Stimulated activated CD4-positive, alpha-beta T cell treated with anti-CD3 and anti-CD28 coated beads, Interleukin-2, amount 100 ng/mL, for 24 hours (primary cell): ENCODE measurements at regions not wholly inside any gene's neighbourhood (a gene's known extent, or its start where the extent isn't known, plus 50 kb on each side); places are given as distances from the start of the nearest gene placed in this dataset.
"Not testable (repeated sequence)": the region's sequence is repeated elsewhere in the genome, so short reads cannot be mapped to it uniquely, and the experiment has no call there.

ENCODE experiments used
- DNase-seq, 2 donors: peaks; one replicate each; pipeline ENCODE4 v3.0.0-alpha.2; 2020

GRCh38 chr4:31411565-31411964, 691.4 kb downstream of the PCDH7 start:
- DNase-seq, result no peak

- DNase-seq, result no peak
Observed at GRCh38 chr4:31415629-31416028, 695.5 kb downstream of the PCDH7 start.

DNA sequence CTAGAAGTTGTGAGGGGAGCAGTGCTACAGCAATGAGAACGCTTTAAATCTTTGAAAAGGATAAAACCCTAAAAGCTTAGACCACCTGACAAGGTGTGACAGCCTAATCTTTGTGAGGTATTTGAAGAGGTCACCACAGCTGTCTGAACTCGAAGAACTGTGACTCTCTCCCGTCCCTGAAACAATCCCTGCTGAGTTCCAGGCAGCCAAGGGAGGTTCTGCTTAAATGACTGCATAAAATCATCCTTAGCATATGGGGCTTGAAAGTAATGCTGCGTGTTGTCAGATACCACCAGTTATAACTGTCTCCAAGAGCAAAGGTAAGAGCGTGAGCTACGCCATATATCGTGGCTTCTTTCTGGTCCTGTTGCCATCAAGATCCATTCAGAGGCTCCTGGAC, 696.3 kb downstream of the PCDH7 start:
- no peak for DNase-seq

DNA sequence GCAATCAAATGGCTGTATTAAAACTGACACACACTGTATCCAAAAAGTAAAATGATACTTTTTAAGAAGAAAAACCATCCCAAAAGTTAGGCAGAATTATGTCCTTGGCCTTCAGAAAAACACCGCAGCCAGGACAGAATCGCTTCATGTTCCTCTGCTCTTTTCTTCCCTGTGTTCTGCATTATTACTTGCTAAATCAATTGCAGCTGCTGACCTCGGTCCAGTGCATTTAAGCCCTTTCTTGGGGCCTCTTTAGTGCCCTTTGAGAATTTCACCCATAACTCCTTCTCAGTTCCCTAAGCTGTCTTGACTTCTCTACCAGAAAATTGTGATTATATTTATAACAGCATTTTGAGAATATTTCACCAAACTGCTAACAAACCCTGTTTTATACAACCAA, 696.9 kb downstream of the PCDH7 start:
- DNase-seq, result no peak

- DNase-seq, result no peak
Observed at GRCh38 chr4:31422006-31422405, 701.8 kb downstream of the PCDH7 start.

DNA sequence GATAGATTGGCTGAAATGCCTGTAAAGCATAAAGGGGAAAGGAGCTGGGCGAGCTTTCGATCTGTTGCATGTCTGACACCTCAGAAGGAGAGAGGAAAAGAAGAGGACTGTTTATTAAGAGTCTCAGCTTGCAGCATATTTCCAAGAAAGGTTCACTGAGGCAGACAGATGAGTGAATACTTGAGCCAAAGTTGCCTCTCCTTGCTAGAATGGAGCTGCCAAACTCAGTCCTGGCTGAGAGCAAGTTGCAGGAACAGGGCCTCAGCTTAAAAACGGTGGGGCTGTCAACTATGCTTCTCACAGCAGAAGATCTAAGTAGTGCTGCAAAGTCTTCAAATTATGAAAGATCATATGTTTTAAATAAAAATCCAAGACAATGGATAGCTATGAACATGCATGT, 707.5 kb downstream of the PCDH7 start:
- DNase-seq, result no peak

DNA sequence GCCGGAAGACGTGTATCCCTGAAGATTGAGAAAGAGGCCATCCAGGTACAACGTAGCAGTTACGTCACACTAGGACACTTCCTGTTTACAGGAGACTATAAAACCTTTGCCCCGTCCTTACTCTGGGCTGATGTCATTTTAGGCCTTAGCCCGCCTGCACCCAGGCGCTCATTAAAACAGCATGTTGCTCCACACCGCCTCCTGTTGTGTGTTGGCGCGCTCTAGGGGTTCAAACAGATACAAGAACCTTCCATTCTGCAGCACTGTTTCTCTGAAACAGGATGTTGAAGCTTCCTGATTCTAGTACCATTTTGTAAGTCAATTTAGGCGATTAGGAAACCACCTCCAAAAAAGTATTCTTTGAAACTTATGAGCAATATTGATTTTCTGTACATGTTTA, 722.1 kb downstream of the PCDH7 start:
- no peak for DNase-seq

GRCh38 chr4:31445526-31445925, 725.4 kb downstream of the PCDH7 start:
- no peak for DNase-seq

DNA sequence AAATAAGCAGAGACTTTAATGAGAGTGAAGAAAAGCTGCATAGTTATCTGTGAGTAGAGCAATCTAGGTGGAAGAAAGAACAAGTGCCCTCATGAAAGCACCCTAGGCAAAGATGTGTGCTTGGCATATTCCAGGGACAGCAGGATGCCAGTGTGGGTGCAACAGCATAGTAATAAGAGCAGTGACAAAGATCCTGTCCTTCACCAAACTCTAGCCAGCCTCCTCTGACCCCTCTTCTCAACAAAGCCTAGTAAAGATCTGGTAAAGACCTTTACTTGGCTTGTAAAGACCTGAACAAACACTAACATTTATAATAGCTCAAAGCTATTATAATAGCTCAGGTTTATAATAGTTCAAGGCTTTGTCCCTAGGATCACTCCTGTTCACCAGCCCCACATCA, 735.4 kb downstream of the PCDH7 start:
- DNase-seq, result no peak

DNA sequence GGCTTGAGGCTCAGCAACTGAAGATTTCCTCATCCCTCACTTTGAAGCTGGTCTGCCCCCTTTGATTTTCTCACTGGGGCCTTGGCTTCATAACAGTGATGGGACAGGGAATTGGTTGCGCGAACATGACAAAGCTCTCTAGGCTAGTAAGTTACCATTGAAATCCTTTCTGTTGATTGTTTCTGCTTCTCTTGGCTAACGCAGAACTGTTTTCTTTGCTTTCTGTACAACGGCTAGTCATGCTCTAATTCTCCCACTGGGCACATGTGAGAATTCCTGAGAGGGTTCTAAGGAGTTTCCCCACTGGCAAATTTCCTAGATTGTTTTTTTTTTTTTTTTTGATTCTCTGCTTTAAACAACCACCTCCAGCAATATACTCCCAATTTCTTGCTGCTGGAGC, 738.6 kb downstream of the PCDH7 start:
- no peak for DNase-seq

DNA sequence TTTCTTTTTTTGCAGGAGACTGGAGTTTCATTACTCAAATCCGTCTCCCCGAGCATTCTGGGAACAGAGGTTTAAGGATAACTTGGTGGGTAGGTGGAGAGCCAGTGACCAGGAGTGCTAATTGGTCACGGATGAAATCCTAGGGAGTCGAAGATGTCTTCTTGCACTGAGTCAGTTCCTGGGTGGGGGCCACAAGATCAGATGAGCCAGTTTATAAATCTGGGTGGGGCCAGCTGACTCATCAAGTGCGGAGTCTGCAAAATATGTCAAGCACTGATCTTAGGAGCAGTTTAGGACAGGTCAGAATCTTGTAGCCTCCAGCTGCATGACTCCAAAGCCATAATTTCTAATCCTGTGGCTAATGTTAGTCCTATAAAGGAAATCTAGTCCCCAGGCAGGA, 741.3 kb downstream of the PCDH7 start:
- no peak for DNase-seq

GRCh38 chr4:31467781-31468180, 747.6 kb downstream of the PCDH7 start:
- DNase-seq, result no peak

DNA sequence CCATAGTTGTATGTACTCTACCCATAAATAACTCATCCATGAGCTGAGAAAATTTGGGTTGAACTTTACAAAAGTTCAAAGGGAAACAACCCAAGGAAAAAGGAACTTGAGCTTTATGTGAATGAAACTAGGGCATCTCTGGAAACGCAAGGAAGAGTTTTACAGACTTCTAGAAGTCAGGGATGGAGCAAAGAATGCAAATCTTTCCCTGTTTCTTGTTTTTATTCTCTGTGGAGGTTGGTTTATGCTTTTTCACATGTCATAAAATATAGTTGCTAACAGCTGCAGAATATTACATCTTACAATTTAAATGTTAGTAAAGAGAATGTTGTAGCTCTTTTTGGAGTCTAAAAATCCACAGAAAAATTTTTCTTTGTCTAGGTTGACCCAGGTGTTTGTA, 754.1 kb downstream of the PCDH7 start:
- DNase-seq, result no peak

- no peak for DNase-seq
Observed at GRCh38 chr4:31482691-31483090, 762.5 kb downstream of the PCDH7 start.

DNA sequence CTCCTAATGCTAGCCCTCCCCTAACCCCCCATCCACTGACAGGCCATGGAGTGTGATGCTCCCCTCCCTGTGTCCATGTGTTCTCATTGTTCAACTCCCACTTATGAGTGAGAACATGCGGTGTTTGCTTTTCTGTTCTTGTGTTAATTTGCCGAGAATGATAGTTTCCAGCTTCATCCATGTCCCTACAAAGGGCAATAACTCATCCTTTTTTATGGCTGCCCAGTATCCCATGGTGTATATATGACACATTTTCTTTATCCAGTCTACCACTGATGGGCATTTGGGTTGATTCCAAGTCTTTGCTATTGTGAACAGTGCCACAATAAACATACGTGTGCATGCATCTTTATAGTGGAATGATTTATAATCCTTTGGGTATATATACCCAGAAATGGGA, 779.0 kb downstream of the PCDH7 start:
- DNase-seq, result not testable (repeated sequence)

- DNase-seq, result no peak
Observed at GRCh38 chr4:31516520-31516919, 796.4 kb downstream of the PCDH7 start.

DNA sequence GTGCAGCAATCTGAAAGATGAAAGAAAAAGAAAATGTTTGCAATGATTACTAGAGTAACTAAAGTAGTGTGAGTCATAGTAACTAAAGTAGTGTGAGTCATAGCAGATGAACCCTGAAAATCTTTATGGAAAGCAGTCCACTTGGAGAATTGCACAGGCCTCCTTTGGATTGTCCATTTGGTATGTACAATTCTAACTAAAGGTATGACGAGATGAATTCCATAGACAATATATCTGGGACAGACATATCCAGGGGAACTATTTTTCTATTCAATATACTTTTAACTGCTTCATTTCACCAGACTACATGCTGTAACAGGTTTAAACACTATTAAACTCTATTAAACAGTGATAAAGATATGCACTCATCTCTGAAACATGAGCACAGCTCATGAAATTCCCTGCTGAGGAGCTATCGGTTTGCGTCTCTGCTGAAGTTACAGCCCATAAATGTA, 798.7 kb downstream of the PCDH7 start:
- DNase-seq, result no peak

GRCh38 chr4:31530555-31530954, 810.4 kb downstream of the PCDH7 start:
- no peak for DNase-seq

DNA sequence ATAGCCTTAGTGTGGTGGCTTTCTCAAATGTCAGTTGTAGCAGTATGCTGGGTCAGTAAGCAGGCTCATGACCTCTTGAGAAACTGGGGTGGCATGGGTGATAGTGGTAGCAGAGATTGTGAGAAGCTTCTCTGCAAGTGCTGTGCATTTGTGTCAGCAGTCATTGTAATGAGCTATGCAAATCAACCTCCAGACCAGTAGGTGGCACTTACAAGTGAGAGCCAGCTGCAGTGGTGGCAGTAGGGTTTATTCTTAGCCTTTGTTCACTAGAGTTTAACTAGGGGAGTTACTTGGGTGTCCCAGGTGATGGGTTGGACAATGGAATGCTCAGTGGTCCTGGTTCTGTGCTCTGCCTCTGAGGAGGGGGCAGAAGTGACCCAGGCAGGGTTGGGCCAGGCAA, 818.7 kb downstream of the PCDH7 start:
- no peak for DNase-seq

DNA sequence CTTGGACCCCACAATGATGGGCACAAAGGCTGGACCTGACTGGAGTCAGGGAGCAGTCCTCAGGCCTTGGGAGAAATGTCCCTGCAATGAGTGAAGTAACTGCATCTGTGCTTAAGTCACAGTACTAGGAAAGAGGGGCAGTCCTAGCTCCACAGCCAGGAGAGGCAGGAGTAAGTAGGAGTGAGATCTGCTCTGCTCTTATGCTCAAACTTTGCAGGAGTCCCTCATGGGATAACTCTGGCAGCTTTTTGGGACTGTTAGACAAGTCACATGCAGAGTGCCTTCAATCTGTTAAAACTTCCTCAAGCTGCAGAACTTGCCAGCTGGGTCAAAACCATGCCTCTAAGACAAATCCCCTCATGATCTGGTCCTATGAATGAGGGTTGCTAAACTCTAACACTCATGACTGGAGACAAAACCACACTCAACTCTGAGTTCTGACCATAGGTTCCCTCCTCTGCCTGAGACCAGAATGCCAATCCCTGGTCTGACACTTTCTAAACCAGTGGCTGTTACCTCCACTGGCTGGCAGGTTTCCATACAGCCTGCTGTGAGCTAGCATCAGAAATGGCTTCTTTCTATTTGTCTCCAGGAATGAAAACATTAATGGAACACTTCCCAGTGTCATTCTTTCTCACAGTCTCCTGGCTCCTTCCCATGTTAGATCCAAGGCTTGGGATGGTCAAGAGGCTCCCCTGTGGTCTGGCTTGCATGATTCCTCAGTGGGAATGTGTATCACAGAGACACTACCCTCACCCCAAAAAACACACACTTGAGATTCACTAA, 819.3 kb downstream of the PCDH7 start:
- DNase-seq, result no peak

GRCh38 chr4:31545330-31545729, 825.2 kb downstream of the PCDH7 start:
- DNase-seq, result no peak

DNA sequence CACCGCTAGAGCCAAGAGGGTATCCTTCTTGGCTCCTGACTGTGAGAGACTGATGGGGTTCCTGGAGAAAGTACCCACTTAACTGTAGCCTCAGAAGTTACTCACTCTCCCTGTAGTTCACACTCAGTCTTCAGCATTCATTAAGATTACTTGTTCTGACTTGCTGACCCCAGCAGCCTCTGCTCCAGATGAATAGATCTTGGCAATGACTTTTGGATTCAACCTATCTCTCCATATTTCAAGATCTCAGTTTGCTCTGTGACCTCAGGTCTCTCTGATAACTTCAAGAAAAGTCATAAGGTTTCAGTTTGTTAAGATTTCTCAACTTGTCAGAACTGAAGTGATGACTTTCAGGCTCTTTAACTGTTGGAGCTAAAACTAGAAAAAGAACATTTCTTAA, 825.6 kb downstream of the PCDH7 start:
- no peak for DNase-seq

DNA sequence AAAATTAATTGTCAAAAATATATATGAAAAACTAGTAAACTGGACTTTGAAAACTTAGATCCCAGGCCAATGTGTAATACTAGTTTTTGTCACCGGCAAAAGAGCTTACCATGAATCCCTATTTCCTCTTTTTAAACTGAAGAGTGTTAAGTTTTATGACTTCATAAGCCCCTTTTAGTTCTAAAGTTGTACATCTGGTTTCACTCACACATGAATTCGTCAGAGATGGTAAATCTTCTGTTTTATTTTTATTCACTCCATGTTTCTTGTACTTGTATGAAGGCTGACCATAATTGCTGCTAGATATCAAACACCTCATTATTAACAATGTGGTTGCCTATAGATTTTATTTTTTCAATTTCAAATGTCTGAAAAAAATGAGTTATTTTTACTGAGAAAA, 827.9 kb downstream of the PCDH7 start:
- no peak for DNase-seq

GRCh38 chr4:31548823-31549222, 828.7 kb downstream of the PCDH7 start:
- no peak for DNase-seq

DNA sequence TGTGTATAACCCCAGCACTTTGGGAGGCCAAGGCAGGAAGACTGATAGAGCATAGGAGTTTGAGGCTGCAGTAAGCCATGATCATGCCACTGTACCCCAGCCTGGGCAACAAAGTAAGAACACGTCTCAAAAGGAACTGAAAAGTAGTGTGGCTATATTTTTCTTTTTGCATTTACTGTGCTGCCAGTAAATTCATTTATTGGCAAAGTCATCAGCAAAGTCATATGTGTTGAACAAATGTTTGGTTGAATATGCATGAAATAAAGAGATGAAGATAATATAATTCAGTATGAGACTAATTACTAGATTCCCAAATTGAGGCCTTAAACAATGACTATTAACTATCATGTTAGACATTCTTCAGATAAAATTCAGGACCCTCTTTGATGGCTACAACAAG, 829.1 kb downstream of the PCDH7 start:
- DNase-seq, result no peak
